K562 (cell line): ENCODE measurements at regions not wholly inside any gene's neighbourhood (a gene's known extent, or its start where the extent isn't known, plus 50 kb on each side); places are given as distances from the start of the nearest gene placed in this dataset.

Experiments used
- CHD7 ChIP-seq: fragments of 200-600 bp; sonication (generic); IDR thresholded peaks from one replicate; pipeline ENCODE4 v1.6.1; 2012; ENCODE audit warnings: mild to moderate bottlenecking, low read depth, low read length, inconsistent platforms
- CTCF ChIP-seq, 3 experiments: IDR thresholded peaks in 2 of 3; conservative IDR thresholded peaks in 1 of 3; 2 replicates each; pipeline ENCODE4 v1.5.1; 2011 to 2012; ENCODE audit warnings: low read length in 3 of 3, mild to moderate bottlenecking in 3 of 3, control low read depth in 2 of 3, improper control_type of control experiment in 1 of 3, inconsistent platforms in 1 of 3, low read depth in 1 of 3, mixed read lengths in 1 of 3, moderate library complexity in 1 of 3; ENCODE audit not compliant: insufficient read depth in 2 of 3
- E2F4 ChIP-seq: sonication (generic); formaldehyde crosslinking; IDR thresholded peaks from 2 replicates; pipeline ENCODE4 v1.8.0; 2022; ENCODE audit warnings: mild to moderate bottlenecking, low read depth, missing genetic modification reagents
- EZH2 ChIP-seq: IDR thresholded peaks from 2 replicates; pipeline ENCODE4 v1.6.1; 2012; ENCODE audit warnings: low read depth, mild to moderate bottlenecking, inconsistent platforms, low read length, borderline replicate concordance
- MAFF ChIP-seq: IDR thresholded peaks from 2 replicates; pipeline ENCODE4 v1.6.1; 2012; ENCODE audit warnings: low read length, improper control_type of control experiment
- NFXL1 ChIP-seq: fragments of 450-650 bp; formaldehyde crosslinking; IDR thresholded peaks from 2 replicates; pipeline ENCODE4 v1.4.0; 2021; ENCODE audit warnings: mild to moderate bottlenecking
- NRF1 ChIP-seq, 2 experiments: fragments of 450-650 bp; IDR thresholded peaks in 1 of 2; conservative IDR thresholded peaks in 1 of 2; 2 replicates each; pipeline ENCODE4 v1.6.1; 2014; ENCODE audit warnings: mild to moderate bottlenecking in 2 of 2
- NUFIP1 ChIP-seq: fragments of 450-650 bp; IDR thresholded peaks from 2 replicates; pipeline ENCODE4 v1.6.1; 2018; ENCODE audit not compliant: partially characterized antibody
- SMARCC2 ChIP-seq: fragments of 450-650 bp; IDR thresholded peaks from 2 replicates; pipeline ENCODE4 v1.6.1; 2017; ENCODE audit warnings: antibody characterized with exemption, moderate library complexity, mild to moderate bottlenecking, low read depth
- TOE1 ChIP-seq, 2 experiments: fragments of 450-650 bp in 1 of 2; sonication (generic) in 1 of 2; formaldehyde crosslinking in 1 of 2; IDR thresholded peaks; 2 replicates each; pipeline versions ENCODE4 v1.7.1 to v1.8.0; 2016 to 2022; ENCODE audit warnings: borderline replicate concordance in 2 of 2, mild to moderate bottlenecking in 2 of 2, antibody characterized with exemption in 1 of 2, inconsistent platforms in 1 of 2, low read depth in 1 of 2, missing genetic modification reagents in 1 of 2, moderate library complexity in 1 of 2
- ZNF384 ChIP-seq: IDR thresholded peaks from 2 replicates; pipeline ENCODE4 v1.6.1; 2012; ENCODE audit warnings: low read depth, low read length, improper control_type of control experiment
- ZNF76 ChIP-seq: fragments of 250-450 bp; sonication (Bioruptor Pico); IDR thresholded peaks from 2 replicates; pipeline ENCODE4 v1.4.0; 2020; ENCODE audit warnings: mild to moderate bottlenecking, moderate library complexity, borderline replicate concordance

GRCh38 chr6:109912118-109912517 is 66.0 kb upstream of the GPR6 start:
- TF ChIP-seq NUFIP1 = no peak
- no peak for TF ChIP-seq SMARCC2
- TF ChIP-seq TOE1 (IDR thresholded peaks at IDR 0.05; ENCODE audit: borderline replicate concordance) = no peak
- no peak for TF ChIP-seq TOE1 (CRISPR knock-in tag; IDR thresholded peaks at IDR 0.05; ENCODE audit: borderline replicate concordance, low read depth)
- TF ChIP-seq NFXL1 (CRISPR knock-in tag) = no peak
- no peak for TF ChIP-seq CTCF (IDR thresholded peaks at IDR 0.05 in 2 of 3, conservative IDR thresholded peaks at IDR 0.05 in 1 of 3; ENCODE audit: insufficient read depth in 2 of 3, low read depth in 1 of 3, low read length in 3 of 3)
- TF ChIP-seq EZH2 = no peak
- no peak for TF ChIP-seq MAFF
- no peak for TF ChIP-seq NRF1 (conservative IDR thresholded peaks at IDR 0.05 in 1 of 2, IDR thresholded peaks at IDR 0.05 in 1 of 2)
- no peak for TF ChIP-seq CHD7
- TF ChIP-seq ZNF76 = no peak
- TF ChIP-seq E2F4 (CRISPR knock-in tag) = no peak
- no peak for TF ChIP-seq ZNF384
